ENCODE measurements at regions not wholly inside any gene's neighbourhood (a gene's known extent, or its start where the extent isn't known, plus 50 kb on each side); places are given as distances from the start of the nearest gene placed in this dataset.

DNA sequence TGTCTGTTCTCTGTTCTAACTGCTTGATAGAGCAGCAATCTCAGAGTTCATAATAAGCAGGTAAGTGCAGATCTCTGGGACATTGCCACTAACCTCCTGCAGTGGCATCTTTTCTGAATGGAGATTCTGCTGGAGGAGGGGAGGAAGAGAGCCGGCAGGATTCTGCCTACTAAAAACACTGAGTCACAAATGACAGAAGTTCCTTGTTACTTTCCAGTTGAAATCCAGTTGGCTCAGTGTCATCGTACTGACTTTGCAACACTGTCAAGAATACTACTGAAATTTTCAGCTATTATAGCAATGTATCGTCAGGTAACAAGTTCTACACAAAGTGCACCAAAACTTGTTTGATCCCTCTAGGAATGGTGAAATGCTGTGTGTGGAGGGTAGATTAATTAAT is 79.6 kb upstream of the ST6GAL2 start:
- TF ChIP-seq EZH2phosphoT487 (IDR thresholded peaks at IDR 0.05; ENCODE audit: borderline replicate concordance, low read length): no peak

DNA sequence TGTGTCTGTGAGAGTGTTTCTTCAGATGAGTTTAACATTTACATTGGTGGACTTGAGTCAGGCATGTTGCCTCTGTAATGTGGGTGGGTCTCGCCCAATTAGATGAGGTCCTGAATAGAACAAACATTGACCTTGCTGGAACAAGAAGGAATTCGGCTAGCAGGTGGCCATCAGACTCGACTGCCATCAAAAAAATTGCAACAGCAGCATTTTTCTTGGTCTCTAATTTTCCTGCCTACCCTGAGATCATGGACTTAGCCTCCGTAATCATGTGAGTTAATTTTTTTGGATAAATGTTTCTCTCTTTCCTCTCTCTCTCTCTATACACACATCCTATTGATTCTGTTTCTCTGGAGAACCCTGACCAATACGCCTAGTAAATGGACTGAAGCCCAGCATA is 83.8 kb upstream of the ST6GAL2 start:
- Histone ChIP-seq H3K4me3 (ENCODE audit: low read length) (no peak overlapping the region), H3F3A (ENCODE audit: control insufficient read depth, insufficient read depth) (no peaks in the 10 kb centered on the region), H3K4me2 (ENCODE audit: low read length) (no peak overlapping the region), H3K9me2 (replicated peaks; ENCODE audit: control insufficient read depth, low read length) (no peaks in the 10 kb centered on the region), H3K27me3 (ENCODE audit: control insufficient read depth, low read length) (no peaks in the 10 kb centered on the region), H3K27ac (ENCODE audit: low read depth, low read length) (no peak overlapping the region), H3K4me1 (ENCODE audit: control insufficient read depth, low read length) (no peaks in the 10 kb centered on the region), H3K9me3 (ENCODE audit: control insufficient read depth, insufficient read depth, low read length) (no peaks in the 10 kb centered on the region), H4K20me1 (ENCODE audit: control insufficient read depth, insufficient read depth, low read depth, low read length) (no peaks in the 10 kb centered on the region), H3K36me3 (ENCODE audit: control insufficient read depth, low read length) (no peaks in the 10 kb centered on the region), H3K79me2 (ENCODE audit: control insufficient read depth, low read length) (no peaks in the 10 kb centered on the region)
- TF ChIP-seq, protein P1, sequence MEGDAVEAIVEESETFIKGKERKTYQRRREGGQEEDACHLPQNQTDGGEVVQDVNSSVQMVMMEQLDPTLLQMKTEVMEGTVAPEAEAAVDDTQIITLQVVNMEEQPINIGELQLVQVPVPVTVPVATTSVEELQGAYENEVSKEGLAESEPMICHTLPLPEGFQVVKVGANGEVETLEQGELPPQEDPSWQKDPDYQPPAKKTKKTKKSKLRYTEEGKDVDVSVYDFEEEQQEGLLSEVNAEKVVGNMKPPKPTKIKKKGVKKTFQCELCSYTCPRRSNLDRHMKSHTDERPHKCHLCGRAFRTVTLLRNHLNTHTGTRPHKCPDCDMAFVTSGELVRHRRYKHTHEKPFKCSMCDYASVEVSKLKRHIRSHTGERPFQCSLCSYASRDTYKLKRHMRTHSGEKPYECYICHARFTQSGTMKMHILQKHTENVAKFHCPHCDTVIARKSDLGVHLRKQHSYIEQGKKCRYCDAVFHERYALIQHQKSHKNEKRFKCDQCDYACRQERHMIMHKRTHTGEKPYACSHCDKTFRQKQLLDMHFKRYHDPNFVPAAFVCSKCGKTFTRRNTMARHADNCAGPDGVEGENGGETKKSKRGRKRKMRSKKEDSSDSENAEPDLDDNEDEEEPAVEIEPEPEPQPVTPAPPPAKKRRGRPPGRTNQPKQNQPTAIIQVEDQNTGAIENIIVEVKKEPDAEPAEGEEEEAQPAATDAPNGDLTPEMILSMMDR (IDR thresholded peaks at IDR 0.05; ENCODE audit: low read depth, low read length, poor library complexity, severe bottlenecking): no peak
- no peak for TF ChIP-seq EZH2phosphoT487 (IDR thresholded peaks at IDR 0.05; ENCODE audit: borderline replicate concordance, low read length)

More for the DNA sequence above, 79.6 kb upstream of the ST6GAL2 start:
- Histone ChIP-seq H3F3A (ENCODE audit: control insufficient read depth, insufficient read depth) (no peaks in the 10 kb centered on the region), H3K9me2 (replicated peaks; ENCODE audit: control insufficient read depth, low read length) (no peaks in the 10 kb centered on the region), H4K20me1 (ENCODE audit: control insufficient read depth, insufficient read depth, low read depth, low read length) (no peaks in the 10 kb centered on the region), H3K4me1 (ENCODE audit: control insufficient read depth, low read length) (no peaks in the 10 kb centered on the region), H3K4me2 (ENCODE audit: low read length) (no peak overlapping the region), H3K9me3 (ENCODE audit: control insufficient read depth, insufficient read depth, low read length) (no peaks in the 10 kb centered on the region), H3K27ac (ENCODE audit: low read depth, low read length) (no peak overlapping the region), H3K36me3 (ENCODE audit: control insufficient read depth, low read length) (no peaks in the 10 kb centered on the region), H3K79me2 (ENCODE audit: control insufficient read depth, low read length) (no peaks in the 10 kb centered on the region), H3K27me3 (ENCODE audit: control insufficient read depth, low read length) (no peaks in the 10 kb centered on the region), H3K4me3 (ENCODE audit: low read length) (no peak overlapping the region)

DNA sequence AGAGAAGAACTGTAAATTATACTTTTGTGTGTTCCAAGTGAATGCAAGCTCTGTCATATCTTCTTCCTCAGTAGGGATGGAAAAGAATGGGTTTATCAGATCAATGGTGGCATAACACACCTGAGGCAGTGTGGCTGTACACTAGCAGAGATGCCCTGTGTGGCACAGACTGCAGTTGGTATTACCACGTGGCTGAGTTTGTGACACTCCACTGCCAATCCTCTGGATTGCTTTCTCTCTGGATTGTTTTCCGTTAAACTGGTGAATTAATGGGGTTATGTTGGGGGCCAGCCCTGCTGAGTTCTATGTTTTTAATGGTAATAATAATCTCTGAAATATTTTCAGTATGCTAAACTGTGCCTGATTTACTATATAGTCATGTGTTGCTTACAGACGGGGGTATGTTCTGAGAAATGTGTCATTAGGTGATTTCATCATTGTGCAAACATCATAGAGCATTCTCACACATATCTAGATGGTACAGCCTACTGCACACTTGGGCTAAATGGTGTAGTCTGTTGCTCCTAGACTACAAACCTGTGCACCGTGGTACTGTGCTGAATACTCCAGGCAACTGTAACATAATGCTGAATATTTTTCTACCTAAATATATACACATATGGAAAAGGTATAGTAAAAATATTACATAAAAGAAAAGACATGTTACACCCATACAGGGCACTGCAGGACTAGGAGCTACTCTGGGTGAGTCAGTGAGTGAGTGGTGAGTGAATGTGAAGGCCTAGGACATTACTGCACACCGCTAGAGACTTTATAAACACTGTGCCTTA is 84.7 kb upstream of the ST6GAL2 start:
- H4K20me1 ChIP-seq (ENCODE audit: control insufficient read depth, insufficient read depth, low read depth, low read length): no peaks in the 10 kb centered on the region
- no peak overlapping the region for H3K27ac ChIP-seq (ENCODE audit: low read depth, low read length)
- no peaks in the 10 kb centered on the region for H3K9me3 ChIP-seq (ENCODE audit: control insufficient read depth, insufficient read depth, low read length)
- no peaks in the 10 kb centered on the region for H3K36me3 ChIP-seq (ENCODE audit: control insufficient read depth, low read length)
- no peaks in the 10 kb centered on the region for H3F3A ChIP-seq (ENCODE audit: control insufficient read depth, insufficient read depth)
- TF ChIP-seq EZH2phosphoT487 (IDR thresholded peaks at IDR 0.05; ENCODE audit: borderline replicate concordance, low read length): no peak
- TF ChIP-seq, protein P1 (IDR thresholded peaks at IDR 0.05; ENCODE audit: low read depth, low read length, poor library complexity, severe bottlenecking): no peak
- no peak overlapping the region for H3K4me3 ChIP-seq (ENCODE audit: low read length)
- H3K79me2 ChIP-seq (ENCODE audit: control insufficient read depth, low read length): no peaks in the 10 kb centered on the region
- H3K4me1 ChIP-seq (ENCODE audit: control insufficient read depth, low read length): no peaks in the 10 kb centered on the region
- no peaks in the 10 kb centered on the region for H3K27me3 ChIP-seq (ENCODE audit: control insufficient read depth, low read length)
- H3K9me2 ChIP-seq (replicated peaks; ENCODE audit: control insufficient read depth, low read length): no peaks in the 10 kb centered on the region
- no peak overlapping the region for H3K4me2 ChIP-seq (ENCODE audit: low read length)

DNA sequence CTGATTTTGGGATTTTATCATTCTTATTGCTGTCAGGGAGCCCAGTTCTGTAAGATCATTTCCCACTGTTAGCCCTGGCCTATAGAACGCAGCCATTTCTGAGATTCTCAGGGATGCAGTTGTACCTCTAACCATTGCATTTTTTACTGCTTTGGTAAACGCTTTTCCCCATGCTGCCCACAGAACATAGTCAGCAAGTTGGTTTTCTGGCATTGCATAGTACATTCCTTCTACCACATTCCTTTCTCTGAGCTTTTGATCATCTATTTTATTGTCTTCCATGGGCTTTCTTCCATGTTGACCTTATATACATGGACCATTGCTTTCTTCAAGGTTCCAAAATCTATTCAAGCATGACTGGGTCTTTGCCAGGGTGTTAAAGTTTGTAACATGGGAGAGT is 86.8 kb upstream of the ST6GAL2 start:
- no peaks in the 10 kb centered on the region for H3K79me2 ChIP-seq (ENCODE audit: control insufficient read depth, low read length)
- no peaks in the 10 kb centered on the region for H3K36me3 ChIP-seq (ENCODE audit: control insufficient read depth, low read length)
- H3K4me1 ChIP-seq (ENCODE audit: control insufficient read depth, low read length): no peaks in the 10 kb centered on the region
- H3K4me3 ChIP-seq (ENCODE audit: low read length): no peak overlapping the region
- H3K9me2 ChIP-seq (replicated peaks; ENCODE audit: control insufficient read depth, low read length): no peaks in the 10 kb centered on the region
- H3K27me3 ChIP-seq (ENCODE audit: control insufficient read depth, low read length): no peaks in the 10 kb centered on the region
- TF ChIP-seq, protein P1 (IDR thresholded peaks at IDR 0.05; ENCODE audit: low read depth, low read length, poor library complexity, severe bottlenecking): no peak
- no peak for TF ChIP-seq EZH2phosphoT487 (IDR thresholded peaks at IDR 0.05; ENCODE audit: borderline replicate concordance, low read length)
- no peaks in the 10 kb centered on the region for H3K9me3 ChIP-seq (ENCODE audit: control insufficient read depth, insufficient read depth, low read length)
- no peak overlapping the region for H3K4me2 ChIP-seq (ENCODE audit: low read length)
- H3F3A ChIP-seq (ENCODE audit: control insufficient read depth, insufficient read depth): no peaks in the 10 kb centered on the region
- no peaks in the 10 kb centered on the region for H4K20me1 ChIP-seq (ENCODE audit: control insufficient read depth, insufficient read depth, low read depth, low read length)
- no peak overlapping the region for H3K27ac ChIP-seq (ENCODE audit: low read depth, low read length)
